Ovary (tissue), 7 donors: ENCODE measurements at regions not wholly inside any gene's neighbourhood (a gene's known extent, or its start where the extent isn't known, plus 50 kb on each side); places are given as distances from the start of the nearest gene placed in this dataset.
A peak's percentile ranks its signal among the peaks of the same experiment; 100 is the strongest.

Source experiments
- DNase-seq, 5 donors: peaks; one replicate each; pipeline ENCODE4 v3.0.0-alpha.2; 2019 to 2020
- H3K27ac ChIP-seq, 2 donors: fragments of 200-600 bp; one replicate each; pipeline versions ENCODE4 v1.5.1 to v1.8.0; 2019 to 2022
- H3K27me3 ChIP-seq: fragments of 200-600 bp; one replicate; pipeline ENCODE4 v1.8.0; 2022
- H3K36me3 ChIP-seq: fragments of 200-600 bp; sonication (generic); one replicate; pipeline ENCODE4 v1.5.1; 2019
- H3K4me1 ChIP-seq: one replicate; pipeline ENCODE4 v1.8.1; 2013; ENCODE audit warnings: mild to moderate bottlenecking, moderate library complexity; ENCODE audit not compliant: insufficient read depth
- H3K4me3 ChIP-seq: fragments of 200-600 bp; sonication (generic); one replicate; pipeline ENCODE4 v1.5.1; 2017
- H3K9me3 ChIP-seq, 2 donors: fragments of 200-600 bp in 1 of 2; sonication (generic) in 1 of 2; one replicate each; pipeline versions ENCODE4 v1.5.1 to v1.8.1; 2013 to 2019; ENCODE audit warnings: mild to moderate bottlenecking in 1 of 2, moderate library complexity in 1 of 2
- CTCF ChIP-seq, 3 donors: fragments of 450-650 bp in 2 of 3; fragments of 200-600 bp in 1 of 3; IDR thresholded peaks; one replicate each; pipeline versions ENCODE4 v1.5.1 to v1.8.0; 2016 to 2022; ENCODE audit warnings: antibody characterized with exemption in 3 of 3, mild to moderate bottlenecking in 1 of 3
- EP300 ChIP-seq: sonication (generic); formaldehyde crosslinking; IDR thresholded peaks from one replicate; pipeline ENCODE4 v1.6.1; 2017; ENCODE audit warnings: antibody characterized with exemption
- POLR2A ChIP-seq: fragments of 450-650 bp; IDR thresholded peaks from one replicate; pipeline ENCODE4 v1.6.1; 2017; ENCODE audit warnings: antibody characterized with exemption, mild to moderate bottlenecking, moderate library complexity
- WGBS, 3 donors: extraction: QIAGEN DNeasy Blood & Tissue Kit in 1 of 3; methylation state at CpG; one replicate each; pipeline versions ENCODE4 v1.1.5 to v1.1.7; 2013 to 2017; 5-methylcytosine and 5-hydroxymethylcytosine counted together
- intact Hi-C, 4 donors: fragments of 100-400 bp; cut with DNase I; formaldehyde crosslinking; loops; one replicate each; pipeline versions ENCODE4 v1.11.0 to v1.15.1; 2022 to 2023
- donor health status: DM: no; HTN: no; CAD: no; lungs with moderate emphysema.
- donor health status: DM: no; HTN: no; CAD: no.
- donor health status: Bipolar disorder and iron deficiency.
- donor health status: DM: no; HTN: no; CAD: no.
- donor health status: DM: yes; HTN: yes; CAD: no.

- peak in 1 of 5 donors; percentile 25 for DNase-seq
- H3K27ac ChIP-seq, result no peak overlapping the region
These were observed 51.4 kb upstream of the NECTIN1 start for GRCh38 chr11:119780222-119780953.

GRCh38 chr11:119779195-119780071, 50.4 kb upstream of the NECTIN1 start:
- Histone ChIP-seq H3K4me1 (peaks cover 8% of the 10 kb centered on the region), H3K27ac (no peak overlapping the region), H3K9me3 (no peaks in the 10 kb centered on the region), H3K36me3 (no peaks in the 10 kb centered on the region), H3K27me3 (no peaks in the 10 kb centered on the region), H3K4me3 (no peak overlapping the region)
- WGBS, 3 donors, result 31 to 42% (median 41%) methylated on average over 21 to 22 of the region's 22 CpGs
- TF ChIP-seq CTCF (IDR thresholded peaks at IDR 0.05) (no peak), EP300 (no peak), POLR2A (no peak)
- no peak for DNase-seq
- intact Hi-C loops, result no loop called here

More at GRCh38 chr11:119780222-119780953, 51.4 kb upstream of the NECTIN1 start:
- no peak overlapping the region for H3K4me3 ChIP-seq
- peaks cover 8% of the 10 kb centered on the region for H3K4me1 ChIP-seq
- intact Hi-C loops, result no loop called here
- no peak for TF ChIP-seq EP300
- no peak for TF ChIP-seq CTCF (IDR thresholded peaks at IDR 0.05)
- no peak for TF ChIP-seq POLR2A
- H3K36me3 ChIP-seq, result no peaks in the 10 kb centered on the region
- 0 to 7% (median 6%) methylated on average over 2 of the region's 2 CpGs for WGBS, 3 donors
- no peaks in the 10 kb centered on the region for H3K27me3 ChIP-seq
- no peaks in the 10 kb centered on the region for H3K9me3 ChIP-seq
